Activated naive CD4-positive, alpha-beta T cell treated with anti-CD3 and anti-CD28 coated beads, Interleukin-2, amount 50 U/mL, for 72 hours (primary cell): ENCODE measurements at regions not wholly inside any gene's neighbourhood (a gene's known extent, or its start where the extent isn't known, plus 50 kb on each side); places are given as distances from the start of the nearest gene placed in this dataset.
"Not testable (repeated sequence)": the region's sequence is repeated elsewhere in the genome, so short reads cannot be mapped to it uniquely, and the experiment has no call there.

Experiments
- ATAC-seq, 2 donors: fragments of 150-1000 bp; cut with Tn5 transposase; 2 replicates each; pipeline ENCODE4 v1.10.0; 2021; ENCODE audit warnings: mild to moderate bottlenecking in 2 of 2, moderate library complexity in 2 of 2
- DNase-seq, 2 donors: peaks; one replicate each; pipeline ENCODE4 v3.0.0; 2021 to 2022; ENCODE audit warnings: low spot score in 2 of 2
- H3K27ac Mint-ChIP-seq, 2 donors: one replicate each; pipeline ENCODE4 v1.8.0; 2022; ENCODE audit warnings: mild to moderate bottlenecking in 2 of 2, mixed read lengths in 2 of 2
- H3K36me3 Mint-ChIP-seq, 2 donors: one replicate each; pipeline ENCODE4 v1.8.0; 2022; ENCODE audit warnings: mixed read lengths in 2 of 2
- H3K9me3 Mint-ChIP-seq, 2 donors: one replicate each; pipeline ENCODE4 v1.8.0; 2022; ENCODE audit warnings: mixed read lengths in 2 of 2

DNA sequence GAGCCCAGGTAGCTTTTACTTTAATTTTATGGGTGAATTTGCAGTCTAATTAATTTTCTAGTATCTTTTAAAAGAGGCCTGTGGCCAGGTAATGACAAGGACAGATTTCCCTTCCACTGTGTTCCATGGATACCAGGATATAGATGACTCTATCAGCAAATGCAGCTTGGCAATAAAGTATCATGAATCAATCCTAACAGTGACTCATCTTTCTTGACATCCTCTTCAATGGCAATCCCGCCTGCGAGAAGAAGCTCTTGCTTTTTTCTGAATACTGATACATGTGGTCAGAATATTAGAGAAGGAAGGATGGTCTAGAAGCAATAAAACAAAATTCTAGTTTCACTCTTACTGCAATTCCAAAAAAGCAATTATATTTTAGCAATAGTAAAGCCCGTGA, 267.8 kb downstream of the DTHD1 start:
- ATAC-seq = no peak
- no peaks in the 10 kb centered on the region for H3K36me3 Mint-ChIP-seq
- DNase-seq = no peak
- H3K9me3 Mint-ChIP-seq = no peaks in the 10 kb centered on the region
- no peak overlapping the region for H3K27ac Mint-ChIP-seq

DNA sequence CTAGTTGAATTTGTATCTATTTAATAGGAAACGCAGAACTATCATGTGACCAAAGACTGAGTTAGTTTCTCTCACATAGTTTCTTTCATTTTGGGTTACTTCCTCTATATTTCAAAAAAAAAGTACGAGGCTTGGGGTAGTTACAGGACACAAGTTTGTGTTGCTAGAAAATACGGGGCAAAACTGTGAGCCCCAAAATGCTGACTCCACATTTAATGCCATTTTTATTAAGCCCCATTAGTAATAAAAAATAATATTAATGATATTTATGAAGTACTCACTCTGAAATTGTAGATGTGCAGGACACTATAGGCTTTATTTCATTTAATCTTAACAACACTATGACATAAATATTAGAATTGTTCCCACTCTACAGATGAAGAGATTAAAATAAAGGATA, 268.6 kb downstream of the DTHD1 start:
- DNase-seq (no peak), ATAC-seq (no peak)
- H3K36me3 Mint-ChIP-seq = no peaks in the 10 kb centered on the region
- H3K9me3 Mint-ChIP-seq = no peaks in the 10 kb centered on the region
- no peak overlapping the region for H3K27ac Mint-ChIP-seq

DNA sequence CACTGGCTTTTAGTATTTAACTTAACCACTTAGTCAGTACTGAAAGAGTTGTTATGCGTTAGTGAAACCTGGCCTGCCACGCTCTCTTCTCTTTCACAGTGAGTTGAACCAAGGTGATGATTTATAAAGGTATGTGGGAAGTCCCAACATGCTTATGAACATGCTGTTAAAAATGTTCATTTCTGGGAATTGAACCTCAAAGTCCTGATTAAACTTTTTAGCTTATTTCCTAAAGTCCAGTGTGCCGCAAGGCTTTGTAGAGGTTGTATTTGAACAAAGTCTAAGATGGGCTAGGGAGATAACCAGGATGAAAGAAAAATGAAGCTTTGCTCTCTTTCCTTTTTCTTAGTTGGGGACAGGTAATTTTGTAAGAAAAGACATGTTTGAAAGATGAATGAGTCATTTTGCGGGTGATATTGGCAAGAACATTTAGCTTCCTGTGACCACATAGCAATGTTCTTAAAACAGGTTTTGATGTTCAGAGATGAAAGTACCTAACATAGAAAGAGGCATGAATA, 270.3 kb downstream of the DTHD1 start:
- DNase-seq (peak in 1 of 2 donors; percentile 12), ATAC-seq (peak; percentile 95 to 97)
- no peaks in the 10 kb centered on the region for H3K36me3 Mint-ChIP-seq
- H3K27ac Mint-ChIP-seq = peak overlapping the region; percentile 88 to 96
- H3K9me3 Mint-ChIP-seq = no peaks in the 10 kb centered on the region

DNA sequence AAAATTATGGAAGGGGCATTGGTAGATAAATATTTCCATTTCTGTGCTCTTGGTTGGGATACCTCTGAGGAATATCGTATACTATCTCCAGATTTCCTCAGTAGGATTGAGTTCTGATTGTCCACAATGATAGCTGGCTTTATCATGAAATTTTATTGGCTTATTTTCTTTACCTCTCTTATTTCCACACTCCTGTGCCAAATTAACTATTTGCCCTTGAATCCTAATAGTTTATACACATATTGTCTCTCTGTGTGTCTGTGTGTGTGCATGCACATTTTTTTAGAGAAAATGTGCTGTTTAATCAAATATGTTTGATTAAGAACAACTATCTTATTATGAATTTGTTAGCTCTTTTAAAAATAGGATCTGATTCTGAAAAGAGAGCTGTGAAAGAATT, 271.6 kb downstream of the DTHD1 start:
- no peaks in the 10 kb centered on the region for H3K36me3 Mint-ChIP-seq
- ATAC-seq (no peak), DNase-seq (no peak)
- H3K27ac Mint-ChIP-seq = no peak overlapping the region
- no peaks in the 10 kb centered on the region for H3K9me3 Mint-ChIP-seq

DNA sequence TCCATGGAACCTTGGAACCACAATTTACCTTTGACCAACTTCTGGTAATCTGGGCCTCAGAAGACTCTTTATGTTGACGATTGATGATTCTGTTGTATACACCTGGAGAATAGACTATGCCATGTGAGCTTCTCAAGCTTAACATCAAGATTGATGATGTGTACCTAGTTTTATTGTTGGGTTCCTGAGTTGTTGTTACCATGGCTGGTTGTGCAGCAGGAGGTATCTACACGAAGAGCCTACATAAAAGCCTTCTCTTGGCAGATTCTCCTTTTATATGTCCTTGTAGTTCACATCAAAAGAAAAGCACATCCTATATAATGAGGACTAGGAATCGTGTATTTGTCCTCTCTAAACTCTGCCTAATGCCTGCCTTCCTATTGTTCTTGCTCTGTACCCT, 272.0 kb downstream of the DTHD1 start:
- Mint-ChIP-seq H3K27ac (no peak overlapping the region), H3K9me3 (no peaks in the 10 kb centered on the region), H3K36me3 (no peaks in the 10 kb centered on the region)
- no peak for DNase-seq
- no peak for ATAC-seq

DNA sequence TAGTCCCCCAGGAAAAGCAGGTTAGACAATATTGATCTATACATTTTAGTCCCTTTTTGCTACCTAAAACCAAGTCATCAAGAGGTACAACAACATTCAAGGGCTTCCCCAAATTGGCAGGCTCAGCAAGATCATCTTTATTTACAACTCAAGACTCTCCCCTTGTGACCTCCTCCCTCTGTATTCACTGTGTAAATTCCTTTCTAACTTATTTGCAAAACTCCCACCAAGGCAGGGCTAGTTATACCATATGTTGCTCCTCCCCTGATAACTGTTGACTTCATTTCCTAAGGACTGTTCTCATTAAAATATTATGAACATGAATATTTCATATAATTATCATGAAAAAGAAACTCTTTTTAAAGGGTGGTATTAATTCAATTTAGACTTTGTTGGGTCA, 275.6 kb downstream of the DTHD1 start:
- Mint-ChIP-seq H3K27ac (no peak overlapping the region), H3K9me3 (no peaks in the 10 kb centered on the region), H3K36me3 (no peaks in the 10 kb centered on the region)
- no peak for DNase-seq
- ATAC-seq = no peak

DNA sequence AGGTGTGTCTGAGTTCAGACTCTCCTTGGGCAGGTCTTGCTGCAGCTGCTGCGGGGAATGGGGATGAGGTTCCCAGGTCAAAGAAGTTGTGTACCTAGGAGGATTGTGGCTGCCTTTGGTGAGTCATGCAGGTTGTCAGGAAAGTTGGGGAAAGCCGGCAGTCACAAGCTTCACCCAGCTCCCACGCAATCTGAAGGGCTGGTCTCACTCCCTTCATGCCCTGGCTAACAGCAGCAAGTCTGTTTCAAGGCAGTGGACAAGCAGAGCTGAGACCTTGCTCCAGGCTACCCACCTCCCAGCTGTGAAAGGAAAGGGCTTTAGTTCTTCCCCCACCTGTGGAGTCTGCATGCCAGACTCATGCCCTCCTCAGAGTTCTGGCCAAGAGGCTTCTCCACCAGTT, 287.2 kb downstream of the DTHD1 start:
- Mint-ChIP-seq H3K9me3 (peaks cover 9 to 10% of the 10 kb centered on the region in 2 donors), H3K36me3 (peaks cover 0 to 23% of the 10 kb centered on the region in 2 donors), H3K27ac (no peak overlapping the region)
- DNase-seq = no peak
- ATAC-seq = no peak

DNA sequence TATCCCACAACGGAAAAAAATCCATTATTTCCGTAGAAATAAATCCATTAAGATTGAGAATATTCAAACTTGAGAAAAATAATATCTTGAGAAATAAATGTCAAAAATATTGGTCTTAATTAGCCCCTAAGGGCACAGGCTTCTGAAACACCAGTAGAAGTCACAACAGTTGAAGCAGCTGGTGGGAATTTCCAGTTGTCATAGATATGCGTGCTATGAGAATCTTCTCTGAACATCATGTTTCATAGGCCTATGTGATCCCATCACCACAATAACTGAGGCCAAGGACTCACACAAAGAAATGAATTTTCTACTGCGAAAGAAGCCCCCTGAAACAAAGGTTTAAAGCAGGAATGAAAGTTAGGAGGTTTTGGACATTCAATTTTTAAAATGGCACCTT, 292.0 kb downstream of the DTHD1 start:
- H3K36me3 Mint-ChIP-seq = peaks cover 0 to 19% of the 10 kb centered on the region in 2 donors
- no peak overlapping the region for H3K27ac Mint-ChIP-seq
- ATAC-seq = no peak
- H3K9me3 Mint-ChIP-seq = peaks cover 16 to 17% of the 10 kb centered on the region in 2 donors
- DNase-seq = no peak

DNA sequence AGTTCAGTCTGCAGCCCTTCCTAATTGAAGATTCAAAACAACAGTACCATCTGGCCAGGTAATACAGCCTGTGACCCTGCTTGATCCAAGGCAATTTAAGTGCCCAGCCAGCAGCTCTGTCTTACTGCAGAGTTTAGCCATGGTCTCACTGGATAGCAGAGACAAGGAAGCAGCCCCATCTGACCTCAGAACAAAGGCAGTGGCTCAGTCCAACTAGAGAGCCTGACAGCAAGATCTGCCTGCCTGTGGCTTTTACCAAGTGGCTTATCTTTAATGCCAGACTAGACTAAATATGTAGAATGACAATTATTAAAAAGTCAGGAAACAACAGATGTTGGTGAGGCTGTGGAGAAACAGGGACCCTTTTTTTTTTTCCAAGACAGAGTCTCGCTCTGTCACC, 293.4 kb downstream of the DTHD1 start:
- peaks cover 11 to 13% of the 10 kb centered on the region in 2 donors for H3K9me3 Mint-ChIP-seq
- no peak overlapping the region for H3K27ac Mint-ChIP-seq
- H3K36me3 Mint-ChIP-seq = peaks cover 0 to 10% of the 10 kb centered on the region in 2 donors
- DNase-seq = no peak
- ATAC-seq = no peak

DNA sequence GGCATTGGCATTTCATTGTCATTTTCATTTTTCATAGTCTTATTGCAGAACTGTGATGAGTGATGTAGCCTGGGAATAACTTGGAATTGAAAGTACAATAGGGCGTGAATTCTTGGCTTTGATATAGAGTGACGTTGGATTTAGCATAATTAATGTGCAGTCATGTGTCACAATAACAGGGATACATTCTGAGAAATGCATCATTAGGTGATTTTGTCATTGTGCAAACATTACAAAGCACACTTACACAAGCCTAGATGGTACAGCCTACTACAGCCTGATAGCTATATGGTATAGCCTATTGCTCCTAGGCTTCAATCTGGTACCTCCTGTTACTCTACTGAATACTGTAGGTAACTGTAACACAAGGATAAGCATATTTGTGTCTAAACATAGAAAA, 300.8 kb downstream of the DTHD1 start:
- ATAC-seq (no peak), DNase-seq (no peak)
- Mint-ChIP-seq H3K9me3 (peaks cover 0 to 3% of the 10 kb centered on the region in 2 donors), H3K36me3 (no peaks in the 10 kb centered on the region), H3K27ac (no peak overlapping the region)

DNA sequence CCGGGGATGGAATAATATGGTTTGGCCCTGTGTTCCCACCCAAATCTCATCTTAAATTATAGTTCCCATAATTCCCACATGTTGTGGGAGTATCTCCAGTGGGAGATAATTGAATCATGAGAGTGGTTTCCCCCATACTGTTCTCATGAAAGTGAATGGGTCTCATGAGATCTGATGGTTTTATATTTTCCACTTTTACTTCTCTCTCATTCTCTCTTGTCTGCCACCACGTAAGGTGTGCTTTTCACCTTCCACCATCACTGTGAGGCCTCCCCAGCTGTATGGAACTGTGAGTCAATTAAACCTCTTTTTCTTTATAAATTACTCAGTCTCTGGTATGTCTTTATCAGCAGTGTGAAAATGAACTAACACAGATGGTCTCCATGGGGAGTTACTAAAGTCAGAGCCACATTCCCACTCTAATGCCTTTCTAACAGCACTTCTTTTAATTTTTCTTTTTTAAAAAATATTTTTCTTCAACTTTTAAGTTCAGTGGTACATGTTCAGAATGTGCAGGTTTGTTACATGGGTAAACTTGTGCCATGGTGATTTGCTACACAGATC, 306.6 kb downstream of the DTHD1 start:
- peak; percentile 30 to 45 for ATAC-seq
- Mint-ChIP-seq H3K9me3 (peaks cover 7 to 9% of the 10 kb centered on the region in 2 donors), H3K36me3 (no peaks in the 10 kb centered on the region), H3K27ac (no peak overlapping the region)
- DNase-seq = no peak

DNA sequence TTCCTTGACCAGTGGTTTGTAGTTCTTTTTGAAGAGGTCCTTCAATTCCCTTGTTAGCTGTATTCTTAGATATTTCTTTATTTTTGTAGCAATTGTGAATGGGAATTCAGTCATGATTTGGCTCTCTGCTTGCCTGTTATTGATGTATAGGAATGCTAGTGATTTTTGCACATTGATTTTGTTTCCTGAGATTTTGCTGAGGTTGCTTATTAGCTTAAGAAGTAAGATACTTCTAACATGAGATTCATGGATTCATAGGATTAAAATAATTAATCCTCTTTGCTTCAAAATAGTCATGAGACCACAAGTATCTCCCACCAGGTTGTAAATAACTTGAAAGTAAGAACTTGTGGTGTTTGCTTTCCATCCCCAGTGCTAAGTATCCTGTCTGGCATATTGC, 308.9 kb downstream of the DTHD1 start:
- DNase-seq (no peak), ATAC-seq (no peak)
- Mint-ChIP-seq H3K36me3 (no peaks in the 10 kb centered on the region), H3K9me3 (peaks cover 7 to 8% of the 10 kb centered on the region in 2 donors), H3K27ac (no peak overlapping the region)

DNA sequence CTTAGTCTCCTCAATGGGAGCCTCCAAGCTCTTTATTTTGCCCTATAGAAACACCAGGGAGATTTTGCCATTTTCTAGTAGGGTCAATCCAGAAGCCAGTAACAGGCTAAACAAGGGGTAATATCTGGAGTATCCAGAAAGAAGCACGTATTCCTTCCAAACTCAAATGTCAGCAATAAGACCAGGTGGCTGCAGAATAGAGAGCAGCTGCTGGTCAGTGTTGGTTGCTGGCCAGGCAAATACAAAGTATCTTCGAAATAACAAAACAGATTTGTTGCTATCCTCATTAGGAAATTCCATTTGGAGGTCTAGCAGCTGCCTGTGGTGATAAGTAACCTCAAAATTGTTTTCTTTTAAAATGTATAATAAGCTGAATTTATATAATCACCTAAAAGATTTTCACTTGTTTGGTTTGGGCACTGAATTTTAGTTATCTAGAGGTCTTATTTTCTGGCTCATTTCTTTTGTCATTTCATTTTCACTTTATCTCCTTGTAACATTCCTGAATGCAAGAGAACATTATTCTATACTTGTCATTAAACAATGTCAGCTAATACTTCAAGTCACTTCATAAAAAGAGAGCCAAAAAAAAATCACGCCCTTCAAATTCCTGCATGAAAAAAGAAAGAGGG, 320.6 kb downstream of the DTHD1 start:
- ATAC-seq = no peak
- Mint-ChIP-seq H3K9me3 (no peaks in the 10 kb centered on the region), H3K36me3 (no peaks in the 10 kb centered on the region)

DNA sequence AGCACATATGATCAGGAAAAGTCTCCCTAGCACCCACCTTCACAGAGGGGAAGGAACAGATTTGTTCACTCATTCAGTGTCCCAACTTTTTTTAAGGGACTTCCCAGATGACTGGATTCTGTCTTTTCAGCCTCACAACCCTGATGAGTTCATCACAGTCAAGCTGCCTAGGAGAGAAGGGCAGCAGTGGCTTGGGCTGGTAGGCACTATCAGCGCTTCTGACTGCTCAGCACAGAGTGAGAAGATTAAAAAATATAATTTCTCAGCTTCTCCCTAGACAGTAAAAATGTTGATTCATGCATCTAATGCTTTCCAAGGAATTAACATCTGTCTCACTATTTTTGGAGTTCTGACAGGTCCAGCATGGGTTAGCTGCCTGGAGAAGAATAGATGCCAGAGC, 328.2 kb downstream of the DTHD1 start:
- Mint-ChIP-seq H3K36me3 (peaks cover 0 to 6% of the 10 kb centered on the region in 2 donors), H3K9me3 (peaks cover 11 to 22% of the 10 kb centered on the region in 2 donors), H3K27ac (no peak overlapping the region)
- peak in 1 of 2 donors; percentile 74 for ATAC-seq
- DNase-seq = no peak

More for the DNA sequence above, 320.6 kb downstream of the DTHD1 start:
- no peak for DNase-seq
- H3K27ac Mint-ChIP-seq = no peak overlapping the region

DNA sequence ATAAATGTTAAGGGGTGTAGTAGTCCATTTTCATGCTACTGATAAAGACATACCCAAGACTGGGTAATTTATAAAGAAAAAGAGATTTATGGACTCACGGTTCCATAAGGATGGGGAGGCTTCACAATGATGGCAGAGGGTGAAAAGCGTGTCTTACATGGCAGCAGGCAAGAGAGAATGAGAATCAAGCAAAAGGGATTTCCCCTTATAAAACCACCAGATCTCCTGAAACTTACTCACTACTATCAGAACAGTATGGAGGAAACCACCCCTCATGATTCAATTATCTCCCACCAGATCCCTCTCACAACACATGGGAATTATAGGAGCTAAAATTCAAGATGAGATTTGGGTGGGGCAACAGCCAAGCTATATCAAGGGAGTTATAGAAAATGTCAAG, 329.2 kb downstream of the DTHD1 start:
- H3K9me3 Mint-ChIP-seq = peaks cover 11 to 22% of the 10 kb centered on the region in 2 donors
- H3K36me3 Mint-ChIP-seq = peaks cover 0 to 6% of the 10 kb centered on the region in 2 donors
- no peak overlapping the region for H3K27ac Mint-ChIP-seq
- peak in 1 of 2 donors; percentile 81 for ATAC-seq
- no peak for DNase-seq

DNA sequence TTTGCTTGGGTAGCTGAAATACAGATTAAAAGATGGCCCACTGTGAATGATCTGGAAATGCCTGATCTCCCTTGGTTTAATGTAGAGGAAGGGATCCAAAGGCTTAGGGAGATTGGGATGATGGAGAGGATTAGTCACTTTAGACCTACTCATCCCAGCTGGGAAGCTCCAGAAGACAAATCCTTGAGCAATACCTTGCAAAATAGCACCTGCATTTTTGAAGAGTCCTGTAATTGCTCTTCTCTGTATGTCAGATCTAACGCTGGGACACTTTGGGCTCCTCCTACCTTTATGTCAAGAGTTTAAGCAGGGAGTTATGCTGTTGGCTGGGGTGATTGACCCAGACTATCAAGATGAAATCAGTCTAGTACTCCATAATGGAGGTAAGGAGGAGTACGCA, 331.7 kb downstream of the DTHD1 start:
- not testable (repeated sequence) for H3K27ac Mint-ChIP-seq, ATAC-seq, H3K36me3 Mint-ChIP-seq, DNase-seq
- H3K9me3 Mint-ChIP-seq = peaks cover 15 to 22% of the 10 kb centered on the region in 2 donors

DNA sequence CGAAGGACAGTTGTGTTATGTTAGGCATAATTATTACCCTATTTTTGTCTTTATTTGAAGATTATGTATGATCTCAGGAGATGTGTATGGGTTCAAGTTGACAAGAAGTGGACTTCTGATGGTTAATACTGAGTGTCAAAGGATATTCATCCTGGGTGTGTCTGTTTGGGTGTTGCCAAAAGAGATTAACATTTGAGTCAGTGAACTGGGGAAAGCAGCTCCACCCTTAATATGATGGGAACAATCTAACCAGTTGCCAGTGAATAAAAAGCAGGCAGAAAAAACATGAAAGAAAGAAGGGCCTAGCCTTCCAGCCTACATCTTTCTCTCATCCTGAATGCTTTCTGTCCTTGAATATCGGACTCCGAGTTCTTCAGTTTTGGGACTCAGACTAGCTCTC, 332.6 kb downstream of the DTHD1 start:
- no peak for ATAC-seq

DNA sequence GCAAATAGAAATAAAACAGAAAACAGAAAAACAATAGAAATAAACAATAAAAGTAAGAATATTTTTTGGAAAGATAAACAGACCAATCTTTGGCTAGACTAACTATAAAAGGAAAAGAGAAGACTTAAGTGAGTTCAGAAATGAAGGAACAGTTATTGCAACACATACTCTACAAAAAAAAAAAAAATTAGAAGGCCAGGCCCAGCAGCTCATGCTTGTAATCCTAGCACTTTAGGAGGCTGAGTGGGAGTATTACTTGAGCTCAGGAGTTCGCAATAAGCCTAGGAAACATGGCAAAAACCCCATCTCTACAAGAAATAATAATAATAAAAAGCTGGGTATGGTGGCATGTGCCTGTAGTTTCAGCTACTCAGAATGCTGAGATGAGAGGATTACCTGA, 336.7 kb downstream of the DTHD1 start:
- ATAC-seq (no peak), DNase-seq (no peak)
- no peak overlapping the region for H3K27ac Mint-ChIP-seq
- no peaks in the 10 kb centered on the region for H3K36me3 Mint-ChIP-seq
- peaks cover 0 to 3% of the 10 kb centered on the region in 2 donors for H3K9me3 Mint-ChIP-seq

More for the DNA sequence above, 332.6 kb downstream of the DTHD1 start:
- Mint-ChIP-seq H3K9me3 (peaks cover 15 to 22% of the 10 kb centered on the region in 2 donors), H3K27ac (no peak overlapping the region), H3K36me3 (peaks cover 0 to 6% of the 10 kb centered on the region in 2 donors)
- DNase-seq = no peak
